Type B pancreatic cell (in vitro differentiated cells): ENCODE measurements at regions not wholly inside any gene's neighbourhood (a gene's known extent, or its start where the extent isn't known, plus 50 kb on each side); places are given as distances from the start of the nearest gene placed in this dataset.
"Not testable (repeated sequence)": the region's sequence is repeated elsewhere in the genome, so short reads cannot be mapped to it uniquely, and the experiment has no call there.

Source experiments
- DNase-seq: peaks from one replicate; pipeline ENCODE4 v3.0.0; 2021; ENCODE audit warnings: mixed read lengths; ENCODE audit not compliant: unreplicated experiment; ENCODE audit errors: extremely low spot score
- H3K27ac Mint-ChIP-seq: 2 replicates; pipeline ENCODE4 v1.8.0; 2021; ENCODE audit warnings: mild to moderate bottlenecking, mixed read lengths
- H3K27me3 Mint-ChIP-seq: 2 replicates; pipeline ENCODE4 v1.8.0; 2021; ENCODE audit warnings: mixed read lengths
- H3K36me3 Mint-ChIP-seq: 2 replicates; pipeline ENCODE4 v1.8.0; 2021; ENCODE audit warnings: mixed read lengths
- H3K4me1 Mint-ChIP-seq: one replicate; pipeline ENCODE4 v1.8.0; 2021; ENCODE audit warnings: mixed read lengths; ENCODE audit not compliant: unreplicated experiment
- H3K4me3 Mint-ChIP-seq: 2 replicates; pipeline ENCODE4 v1.8.0; 2021; ENCODE audit warnings: mild to moderate bottlenecking, mixed read lengths
- H3K9me3 Mint-ChIP-seq: 2 replicates; pipeline ENCODE4 v1.8.0; 2021; ENCODE audit warnings: mixed read lengths
- TF ChIP-seq, protein P1 (sequence below): fragments of 200-600 bp; sonication (generic); conservative IDR thresholded peaks from 2 replicates; pipeline ENCODE4 v1.5.0; 2021; ENCODE audit warnings: antibody characterized with exemption, mild to moderate bottlenecking

DNA sequence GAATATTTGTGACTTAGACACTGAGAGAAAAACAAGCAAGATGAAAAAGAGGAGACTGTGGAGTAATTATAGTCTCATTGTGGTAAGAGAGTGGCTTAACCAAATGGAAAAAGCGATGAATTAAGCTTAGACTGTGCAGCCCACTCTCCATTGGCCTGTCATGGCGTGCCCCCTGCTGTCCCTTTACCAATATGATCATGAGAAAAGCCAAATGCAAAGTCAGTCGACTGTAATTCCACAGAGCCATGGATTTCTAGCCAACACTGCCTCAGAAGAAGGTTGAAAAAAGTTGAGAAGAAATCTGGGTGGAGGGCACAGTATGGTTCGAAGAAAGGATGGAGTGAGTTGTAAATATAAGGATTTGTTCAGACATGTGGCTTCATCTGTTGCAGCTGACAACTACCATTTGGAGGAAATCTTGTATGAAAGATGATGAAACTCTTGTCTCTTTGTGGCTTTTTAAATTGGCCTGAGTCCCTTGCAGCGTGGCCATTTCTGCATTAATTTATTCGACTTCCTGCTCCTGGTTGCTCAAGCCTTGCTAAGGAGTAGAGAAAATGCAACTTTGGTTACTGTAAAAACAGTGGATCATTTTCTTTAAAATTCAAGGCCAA, 251.4 kb downstream of the DOK5 start:
- H3K9me3 Mint-ChIP-seq, result peaks cover 4% of the 10 kb centered on the region
- H3K4me1 Mint-ChIP-seq, result peaks cover 4% of the 10 kb centered on the region
- no peak for DNase-seq
- no peak overlapping the region for H3K4me3 Mint-ChIP-seq
- no peaks in the 10 kb centered on the region for H3K27me3 Mint-ChIP-seq
- H3K27ac Mint-ChIP-seq, result no peak overlapping the region
- H3K36me3 Mint-ChIP-seq, result no peaks in the 10 kb centered on the region
- TF ChIP-seq, protein P1, sequence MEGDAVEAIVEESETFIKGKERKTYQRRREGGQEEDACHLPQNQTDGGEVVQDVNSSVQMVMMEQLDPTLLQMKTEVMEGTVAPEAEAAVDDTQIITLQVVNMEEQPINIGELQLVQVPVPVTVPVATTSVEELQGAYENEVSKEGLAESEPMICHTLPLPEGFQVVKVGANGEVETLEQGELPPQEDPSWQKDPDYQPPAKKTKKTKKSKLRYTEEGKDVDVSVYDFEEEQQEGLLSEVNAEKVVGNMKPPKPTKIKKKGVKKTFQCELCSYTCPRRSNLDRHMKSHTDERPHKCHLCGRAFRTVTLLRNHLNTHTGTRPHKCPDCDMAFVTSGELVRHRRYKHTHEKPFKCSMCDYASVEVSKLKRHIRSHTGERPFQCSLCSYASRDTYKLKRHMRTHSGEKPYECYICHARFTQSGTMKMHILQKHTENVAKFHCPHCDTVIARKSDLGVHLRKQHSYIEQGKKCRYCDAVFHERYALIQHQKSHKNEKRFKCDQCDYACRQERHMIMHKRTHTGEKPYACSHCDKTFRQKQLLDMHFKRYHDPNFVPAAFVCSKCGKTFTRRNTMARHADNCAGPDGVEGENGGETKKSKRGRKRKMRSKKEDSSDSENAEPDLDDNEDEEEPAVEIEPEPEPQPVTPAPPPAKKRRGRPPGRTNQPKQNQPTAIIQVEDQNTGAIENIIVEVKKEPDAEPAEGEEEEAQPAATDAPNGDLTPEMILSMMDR, result no peak

DNA sequence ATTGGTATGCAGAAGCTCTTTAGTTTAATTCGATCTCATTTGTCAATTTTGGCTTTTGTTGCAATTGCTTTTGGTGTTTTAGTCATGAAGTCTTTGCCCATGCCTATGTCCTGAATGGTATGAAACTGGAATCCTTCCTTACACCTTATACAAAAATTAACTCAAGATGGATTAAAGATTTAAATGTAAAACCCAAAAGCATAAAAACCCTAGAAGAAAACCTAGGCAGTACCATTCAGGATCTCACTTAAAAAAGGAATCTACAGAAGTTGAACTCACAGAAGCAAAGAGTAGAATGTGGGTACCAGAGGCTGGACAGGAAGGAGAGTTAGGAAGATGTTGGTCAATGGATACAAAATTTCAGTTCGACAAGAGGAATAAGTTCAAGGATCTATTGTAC, 249.9 kb downstream of the DOK5 start:
- H3K36me3 Mint-ChIP-seq, H3K4me1 Mint-ChIP-seq, DNase-seq, H3K27me3 Mint-ChIP-seq, H3K27ac Mint-ChIP-seq, H3K4me3 Mint-ChIP-seq, H3K9me3 Mint-ChIP-seq: not testable (repeated sequence)

DNA sequence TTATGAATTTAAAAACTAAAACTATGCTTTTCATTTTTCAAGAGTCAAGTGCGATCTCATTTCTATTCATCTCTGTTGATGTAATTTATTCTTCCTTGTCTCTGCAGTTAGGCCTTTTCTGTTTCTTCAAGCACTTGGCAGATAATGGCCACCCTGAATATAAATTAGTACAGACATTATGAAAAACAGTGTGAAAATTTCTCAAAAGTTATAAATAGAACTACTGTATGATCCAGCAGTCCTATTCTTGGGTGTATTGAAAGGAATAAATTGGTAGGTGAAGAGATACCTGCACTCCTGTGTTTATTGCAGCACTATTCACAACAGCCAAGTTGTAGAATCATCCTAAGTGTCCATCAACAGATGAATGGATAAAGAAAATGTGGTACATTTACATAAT, 248.3 kb downstream of the DOK5 start:
- peaks cover 4% of the 10 kb centered on the region for H3K9me3 Mint-ChIP-seq
- H3K27me3 Mint-ChIP-seq, result no peaks in the 10 kb centered on the region
- H3K36me3 Mint-ChIP-seq, result no peaks in the 10 kb centered on the region
- TF ChIP-seq, protein P1, result no peak
- no peak overlapping the region for H3K27ac Mint-ChIP-seq
- peaks cover 4% of the 10 kb centered on the region for H3K4me1 Mint-ChIP-seq
- no peak for DNase-seq
- H3K4me3 Mint-ChIP-seq, result no peak overlapping the region

DNA sequence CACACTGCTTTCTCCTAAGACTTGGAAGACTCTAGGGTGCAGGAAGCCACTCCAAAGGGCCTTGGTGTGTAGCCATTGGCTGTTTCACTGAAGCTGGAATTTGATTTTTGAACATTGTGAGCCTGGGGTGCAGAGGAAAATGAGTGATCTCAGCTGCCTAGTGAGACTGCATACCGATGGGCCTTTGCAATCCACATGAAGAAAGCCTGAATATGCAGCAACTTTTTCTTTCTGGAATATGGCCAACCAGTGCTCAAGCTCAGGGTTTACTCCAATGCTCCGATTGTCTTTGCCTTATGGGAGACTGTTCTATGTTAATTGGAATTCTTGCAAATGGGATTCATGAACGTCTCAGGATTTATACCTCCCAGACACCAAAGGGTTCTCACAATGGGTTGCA, 242.6 kb downstream of the DOK5 start:
- Mint-ChIP-seq H3K4me1 (peaks cover 10% of the 10 kb centered on the region), H3K27me3 (no peaks in the 10 kb centered on the region), H3K4me3 (no peak overlapping the region), H3K9me3 (no peaks in the 10 kb centered on the region), H3K27ac (no peak overlapping the region), H3K36me3 (no peaks in the 10 kb centered on the region)
- TF ChIP-seq, protein P1, result no peak
- DNase-seq, result no peak

DNA sequence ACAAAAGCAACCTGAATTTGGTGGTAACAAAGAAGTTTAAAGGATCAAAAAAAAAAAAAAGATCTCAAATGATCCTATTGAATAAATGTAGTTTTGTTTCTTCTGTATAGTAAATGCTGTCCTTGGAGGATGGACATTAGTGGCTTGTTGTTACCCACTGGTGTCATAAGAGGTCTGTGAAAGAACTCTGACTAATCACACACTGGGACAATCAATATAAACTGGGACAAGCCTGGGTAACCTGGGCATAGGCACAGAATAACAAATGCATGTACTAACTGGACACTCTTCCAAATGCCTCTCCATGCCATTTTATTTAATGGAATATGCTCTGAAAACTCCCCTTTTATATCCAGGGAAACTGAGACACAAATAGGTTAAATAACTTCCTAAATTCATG, 241.4 kb downstream of the DOK5 start:
- Mint-ChIP-seq H3K27ac (no peak overlapping the region), H3K36me3 (no peaks in the 10 kb centered on the region), H3K4me1 (peaks cover 6% of the 10 kb centered on the region), H3K9me3 (no peaks in the 10 kb centered on the region), H3K27me3 (no peaks in the 10 kb centered on the region), H3K4me3 (no peak overlapping the region)
- DNase-seq, result no peak
- TF ChIP-seq, protein P1, result no peak

DNA sequence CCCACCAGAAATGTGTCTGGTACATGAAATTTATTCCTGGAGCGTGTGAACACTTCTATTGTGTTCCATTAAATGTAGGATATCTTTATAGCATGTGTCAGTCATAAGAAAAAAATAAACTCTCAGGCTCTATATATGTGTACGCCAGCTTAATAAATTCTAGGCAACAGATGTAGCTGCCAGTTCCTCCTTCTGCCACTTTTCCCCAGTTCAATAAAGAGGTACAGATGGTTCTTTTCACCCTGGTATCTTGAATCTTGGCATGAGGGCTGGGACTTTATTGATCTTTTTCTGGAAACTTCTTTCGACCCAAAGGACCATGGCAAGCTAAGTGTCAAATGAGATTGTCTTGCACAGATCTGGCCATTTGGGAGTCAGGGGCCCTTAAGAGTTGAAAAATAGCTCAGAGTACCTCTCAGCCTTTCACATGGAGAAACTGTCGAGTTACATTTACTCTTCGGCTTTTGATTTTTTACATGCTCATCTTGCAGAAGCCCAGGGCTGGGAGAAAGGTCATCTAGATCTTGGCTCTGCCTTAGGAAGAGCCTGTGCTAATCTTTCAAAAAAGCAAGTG, 240.9 kb downstream of the DOK5 start:
- no peaks in the 10 kb centered on the region for H3K9me3 Mint-ChIP-seq
- TF ChIP-seq, protein P1, result no peak
- peaks cover 6% of the 10 kb centered on the region for H3K4me1 Mint-ChIP-seq
- no peak for DNase-seq
- H3K27ac Mint-ChIP-seq, result no peak overlapping the region
- H3K27me3 Mint-ChIP-seq, result no peaks in the 10 kb centered on the region
- no peaks in the 10 kb centered on the region for H3K36me3 Mint-ChIP-seq
- H3K4me3 Mint-ChIP-seq, result no peak overlapping the region
